GM12865 (cell line): ENCODE measurements at regions not wholly inside any gene's neighbourhood (a gene's known extent, or its start where the extent isn't known, plus 50 kb on each side); places are given as distances from the start of the nearest gene placed in this dataset.

Experiments used
- DNase-seq: peaks from one replicate; pipeline ENCODE4 v3.0.0; 2010; ENCODE audit warnings: low read depth
- H3K4me3 ChIP-seq: 2 replicates; pipeline ENCODE4 v1.5.1; 2011; ENCODE audit warnings: mild to moderate bottlenecking, low read depth, low read length, control low read depth
- TF ChIP-seq, protein P1 (sequence below): IDR thresholded peaks from 2 replicates; pipeline ENCODE4 v1.5.1; 2011; ENCODE audit warnings: low read length, control low read depth, low read depth, inconsistent platforms; ENCODE audit not compliant: insufficient read depth; ENCODE audit errors: missing control alignments

GRCh38 chr22:48729499-48730171 lies 1098.0 kb downstream of the BRD1 start:
- no peak overlapping the region for H3K4me3 ChIP-seq
- DNase-seq = no peak
- TF ChIP-seq, protein P1, sequence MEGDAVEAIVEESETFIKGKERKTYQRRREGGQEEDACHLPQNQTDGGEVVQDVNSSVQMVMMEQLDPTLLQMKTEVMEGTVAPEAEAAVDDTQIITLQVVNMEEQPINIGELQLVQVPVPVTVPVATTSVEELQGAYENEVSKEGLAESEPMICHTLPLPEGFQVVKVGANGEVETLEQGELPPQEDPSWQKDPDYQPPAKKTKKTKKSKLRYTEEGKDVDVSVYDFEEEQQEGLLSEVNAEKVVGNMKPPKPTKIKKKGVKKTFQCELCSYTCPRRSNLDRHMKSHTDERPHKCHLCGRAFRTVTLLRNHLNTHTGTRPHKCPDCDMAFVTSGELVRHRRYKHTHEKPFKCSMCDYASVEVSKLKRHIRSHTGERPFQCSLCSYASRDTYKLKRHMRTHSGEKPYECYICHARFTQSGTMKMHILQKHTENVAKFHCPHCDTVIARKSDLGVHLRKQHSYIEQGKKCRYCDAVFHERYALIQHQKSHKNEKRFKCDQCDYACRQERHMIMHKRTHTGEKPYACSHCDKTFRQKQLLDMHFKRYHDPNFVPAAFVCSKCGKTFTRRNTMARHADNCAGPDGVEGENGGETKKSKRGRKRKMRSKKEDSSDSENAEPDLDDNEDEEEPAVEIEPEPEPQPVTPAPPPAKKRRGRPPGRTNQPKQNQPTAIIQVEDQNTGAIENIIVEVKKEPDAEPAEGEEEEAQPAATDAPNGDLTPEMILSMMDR = no peak

- no peak overlapping the region for H3K4me3 ChIP-seq
- DNase-seq = no peak
- TF ChIP-seq, protein P1 = no peak
Measured at GRCh38 chr22:48727454-48728058, 1100.1 kb downstream of the BRD1 start.

- TF ChIP-seq, protein P1 = no peak
- DNase-seq = no peak
- no peak overlapping the region for H3K4me3 ChIP-seq
Measured at GRCh38 chr22:48724899-48725298, 1102.8 kb downstream of the BRD1 start.

GRCh38 chr22:48722661-48723060 lies 1105.0 kb downstream of the BRD1 start:
- DNase-seq = no peak
- H3K4me3 ChIP-seq = no peak overlapping the region
- TF ChIP-seq, protein P1 = no peak

GRCh38 chr22:48721395-48721669 lies 1106.3 kb downstream of the BRD1 start:
- no peak for DNase-seq
- H3K4me3 ChIP-seq = no peak overlapping the region
- TF ChIP-seq, protein P1 = no peak

DNA sequence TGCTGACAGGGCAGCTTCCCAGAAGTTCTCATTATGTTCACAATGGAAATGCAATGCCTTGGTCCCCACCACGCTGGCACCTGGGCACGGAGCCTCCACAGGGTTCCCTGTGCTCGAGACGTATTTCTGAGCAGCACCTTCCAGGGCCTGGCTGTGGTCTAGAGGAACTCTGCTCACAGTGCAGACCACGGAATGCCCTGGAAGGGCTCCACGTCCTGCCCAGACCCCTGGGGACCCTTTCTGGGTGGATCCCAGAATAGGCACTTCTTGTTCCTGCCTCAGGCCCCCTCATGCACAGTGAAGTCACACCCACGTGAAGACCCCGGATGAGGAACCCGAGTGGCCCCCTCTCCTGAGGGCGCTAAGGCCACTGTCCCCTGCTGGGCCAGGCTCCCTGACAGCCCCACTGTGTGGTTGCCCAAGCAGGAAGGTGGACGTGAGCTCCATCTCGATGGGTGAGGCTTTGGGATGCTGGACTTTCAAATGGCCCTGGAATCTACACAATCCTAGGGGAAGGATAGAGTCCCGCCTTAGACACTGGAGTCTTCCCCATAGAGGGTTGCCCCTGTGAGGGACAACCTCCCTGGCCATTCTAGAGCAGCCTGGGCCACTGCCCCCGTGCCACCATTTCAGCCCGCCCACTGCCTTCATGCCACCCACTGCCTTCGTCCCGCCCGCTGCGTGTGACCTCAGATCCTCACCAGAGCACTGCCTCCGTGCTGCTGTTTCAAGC lies 1106.8 kb downstream of the BRD1 start:
- DNase-seq = no peak
- no peak overlapping the region for H3K4me3 ChIP-seq
- TF ChIP-seq, protein P1 = no peak
